AG09319 (cell line): ENCODE measurements at regions not wholly inside any gene's neighbourhood (a gene's known extent, or its start where the extent isn't known, plus 50 kb on each side); places are given as distances from the start of the nearest gene placed in this dataset.

Experiments
- DNase-seq: peaks from one replicate; pipeline ENCODE4 v3.0.0-alpha.2; 2010; ENCODE audit warnings: low read depth; ENCODE audit errors: extremely low read depth
- TF ChIP-seq, protein P1 (sequence below): IDR thresholded peaks from 2 replicates; pipeline ENCODE4 v1.5.1; 2011; ENCODE audit warnings: low read depth, mild to moderate bottlenecking, inconsistent platforms, low read length, moderate library complexity

DNA sequence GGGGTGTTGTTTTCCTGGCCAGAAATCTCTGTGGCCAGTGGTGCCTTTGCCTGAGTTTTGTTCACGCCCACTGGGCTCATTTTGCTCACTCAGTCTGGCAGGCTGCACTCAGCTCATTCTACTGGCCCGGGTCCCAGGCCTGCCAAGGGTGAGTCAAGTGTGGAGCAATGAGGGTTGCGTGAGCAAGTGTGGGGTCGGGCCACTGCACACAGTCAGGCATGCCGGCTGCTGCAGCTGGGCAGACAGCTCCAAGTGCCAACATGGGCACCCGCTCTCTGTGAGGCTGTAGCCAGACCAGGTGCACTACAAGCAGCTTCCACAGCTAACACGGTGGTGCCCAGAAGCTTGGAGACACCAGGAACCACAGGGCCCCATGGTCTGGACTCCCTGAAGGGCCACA lies 801.1 kb upstream of the RAB6C start:
- no peak for DNase-seq
- TF ChIP-seq, protein P1, sequence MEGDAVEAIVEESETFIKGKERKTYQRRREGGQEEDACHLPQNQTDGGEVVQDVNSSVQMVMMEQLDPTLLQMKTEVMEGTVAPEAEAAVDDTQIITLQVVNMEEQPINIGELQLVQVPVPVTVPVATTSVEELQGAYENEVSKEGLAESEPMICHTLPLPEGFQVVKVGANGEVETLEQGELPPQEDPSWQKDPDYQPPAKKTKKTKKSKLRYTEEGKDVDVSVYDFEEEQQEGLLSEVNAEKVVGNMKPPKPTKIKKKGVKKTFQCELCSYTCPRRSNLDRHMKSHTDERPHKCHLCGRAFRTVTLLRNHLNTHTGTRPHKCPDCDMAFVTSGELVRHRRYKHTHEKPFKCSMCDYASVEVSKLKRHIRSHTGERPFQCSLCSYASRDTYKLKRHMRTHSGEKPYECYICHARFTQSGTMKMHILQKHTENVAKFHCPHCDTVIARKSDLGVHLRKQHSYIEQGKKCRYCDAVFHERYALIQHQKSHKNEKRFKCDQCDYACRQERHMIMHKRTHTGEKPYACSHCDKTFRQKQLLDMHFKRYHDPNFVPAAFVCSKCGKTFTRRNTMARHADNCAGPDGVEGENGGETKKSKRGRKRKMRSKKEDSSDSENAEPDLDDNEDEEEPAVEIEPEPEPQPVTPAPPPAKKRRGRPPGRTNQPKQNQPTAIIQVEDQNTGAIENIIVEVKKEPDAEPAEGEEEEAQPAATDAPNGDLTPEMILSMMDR = no peak

DNA sequence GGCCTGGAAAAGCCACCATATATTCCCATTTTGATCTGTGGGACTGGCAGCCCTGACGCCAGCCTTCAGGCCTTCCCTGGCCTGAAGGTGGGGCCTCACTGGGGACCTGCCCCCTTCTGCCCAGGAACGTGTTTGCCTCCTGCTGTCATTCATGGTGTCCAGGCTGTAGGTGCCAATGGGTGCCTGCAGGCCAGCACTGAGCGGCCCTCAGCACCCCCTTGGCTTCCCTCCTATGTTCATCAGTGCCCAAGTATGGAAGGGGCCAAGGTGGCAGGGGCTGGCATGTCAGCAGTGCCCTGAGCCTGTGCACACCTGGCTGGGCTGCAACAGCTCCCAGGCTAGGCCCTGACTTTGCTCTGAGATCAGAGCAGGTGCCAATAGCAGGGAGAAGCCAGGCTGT lies 800.3 kb upstream of the RAB6C start:
- TF ChIP-seq, protein P1 = no peak
- DNase-seq = no peak

GRCh38 chr2:129180124-129180716 lies 799.2 kb upstream of the RAB6C start:
- DNase-seq = no peak
- TF ChIP-seq, protein P1 = no peak

DNA sequence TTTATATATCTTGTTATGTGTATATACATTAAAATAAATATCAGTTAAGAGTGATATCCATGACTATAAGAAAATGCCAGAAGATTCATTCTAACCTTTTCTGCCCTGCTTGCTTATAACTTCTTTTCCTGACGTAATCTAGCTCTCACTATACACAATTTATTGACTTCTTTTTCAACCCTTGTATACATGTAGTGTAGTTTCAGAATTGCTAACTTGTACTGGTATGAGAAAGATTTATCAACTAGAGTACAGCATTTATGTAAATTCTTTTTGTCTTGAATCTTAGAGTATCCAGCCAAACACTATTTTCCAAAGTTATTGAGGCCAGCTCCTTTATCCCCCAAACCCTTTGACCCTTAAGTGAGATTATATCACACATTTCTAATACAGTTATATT lies 798.0 kb upstream of the RAB6C start:
- TF ChIP-seq, protein P1 = no peak
- DNase-seq = no peak

GRCh38 chr2:129181963-129182362 lies 797.5 kb upstream of the RAB6C start:
- TF ChIP-seq, protein P1 = no peak
- DNase-seq = no peak

DNA sequence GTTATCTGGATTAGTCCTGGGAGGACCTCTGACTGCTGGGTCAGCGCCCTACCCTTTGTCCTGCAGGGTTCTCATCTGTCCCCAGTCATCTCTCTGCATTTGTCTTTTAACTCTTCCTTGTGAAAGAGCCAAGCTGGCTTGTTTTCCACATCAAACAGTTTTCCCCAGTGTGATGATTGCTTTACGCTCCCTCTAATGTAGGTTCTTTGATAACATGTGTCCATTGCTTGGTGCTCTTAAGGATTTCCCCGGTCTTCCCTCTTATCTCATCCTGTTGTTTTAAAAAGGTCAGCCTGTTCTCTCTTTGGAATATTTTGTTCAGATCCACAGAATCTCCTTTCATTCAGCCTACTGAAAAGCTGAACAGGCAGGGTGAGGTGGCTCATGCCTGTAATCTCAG lies 792.1 kb upstream of the RAB6C start:
- no peak for DNase-seq
- TF ChIP-seq, protein P1 = no peak

DNA sequence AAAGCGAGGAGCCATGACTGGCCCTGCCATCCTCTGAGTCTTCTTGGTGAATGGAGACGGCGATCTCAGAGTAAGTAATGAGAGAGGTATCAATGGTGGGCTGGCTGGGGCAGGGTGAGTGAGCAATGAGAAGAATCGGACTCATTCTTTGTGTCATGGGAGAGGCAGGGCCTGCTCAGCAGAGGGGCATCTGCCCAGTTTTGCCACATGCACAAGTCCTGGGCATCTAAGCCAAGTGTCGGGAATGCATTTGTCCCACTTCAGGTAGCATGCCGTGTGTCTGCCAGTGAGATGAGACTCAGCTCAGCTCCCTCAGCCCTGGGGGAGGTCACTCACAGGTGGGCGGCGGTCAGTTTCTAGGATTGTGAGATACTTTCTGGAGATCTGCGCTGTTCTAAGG lies 791.0 kb upstream of the RAB6C start:
- TF ChIP-seq, protein P1 = no peak
- DNase-seq = no peak
